A549 (cell line): ENCODE measurements at regions not wholly inside any gene's neighbourhood (a gene's known extent, or its start where the extent isn't known, plus 50 kb on each side); places are given as distances from the start of the nearest gene placed in this dataset.

Source experiments
- CTCF ChIP-seq: fragments of >200 bp; sonication (Bioruptor Twin); formaldehyde crosslinking; IDR thresholded peaks from 3 replicates; pipeline ENCODE4 v1.5.1; 2016
- EP300 ChIP-seq, 2 experiments: fragments of >200 bp; sonication (Bioruptor Twin); formaldehyde crosslinking; IDR thresholded peaks; 2 replicates in 1 of 2; 3 replicates in 1 of 2; pipeline ENCODE4 v1.6.1; 2016 to 2017
- POLR2A ChIP-seq: IDR thresholded peaks from 2 replicates; pipeline ENCODE4 v1.6.1; 2012; ENCODE audit warnings: mild to moderate bottlenecking, low read length

DNA sequence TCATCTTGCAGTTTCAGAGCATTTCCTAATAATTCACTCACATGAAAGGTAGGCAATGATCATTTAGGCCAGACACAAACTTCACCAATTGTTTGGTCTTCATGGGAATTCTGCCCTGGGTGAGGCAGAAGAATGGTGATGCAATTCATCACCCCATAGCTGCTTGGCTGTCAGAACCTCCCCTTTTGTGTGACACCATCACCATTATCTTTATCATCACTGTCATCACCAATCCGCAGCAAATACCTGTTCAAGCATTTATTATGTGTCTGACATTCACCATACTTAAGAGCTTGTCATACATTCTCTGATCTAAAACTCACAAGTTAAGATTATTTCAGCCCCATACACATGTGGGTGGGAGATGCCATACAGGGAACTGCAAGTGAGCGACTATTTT, 799.5 kb upstream of the LRRN3 start:
- TF ChIP-seq CTCF, result no peak
- no peak for TF ChIP-seq POLR2A
- no peak for TF ChIP-seq EP300 (IDR thresholded peaks at IDR 0.05)
